ENCODE measurements at regions not wholly inside any gene's neighbourhood (a gene's known extent, or its start where the extent isn't known, plus 50 kb on each side); places are given as distances from the start of the nearest gene placed in this dataset.

DNA sequence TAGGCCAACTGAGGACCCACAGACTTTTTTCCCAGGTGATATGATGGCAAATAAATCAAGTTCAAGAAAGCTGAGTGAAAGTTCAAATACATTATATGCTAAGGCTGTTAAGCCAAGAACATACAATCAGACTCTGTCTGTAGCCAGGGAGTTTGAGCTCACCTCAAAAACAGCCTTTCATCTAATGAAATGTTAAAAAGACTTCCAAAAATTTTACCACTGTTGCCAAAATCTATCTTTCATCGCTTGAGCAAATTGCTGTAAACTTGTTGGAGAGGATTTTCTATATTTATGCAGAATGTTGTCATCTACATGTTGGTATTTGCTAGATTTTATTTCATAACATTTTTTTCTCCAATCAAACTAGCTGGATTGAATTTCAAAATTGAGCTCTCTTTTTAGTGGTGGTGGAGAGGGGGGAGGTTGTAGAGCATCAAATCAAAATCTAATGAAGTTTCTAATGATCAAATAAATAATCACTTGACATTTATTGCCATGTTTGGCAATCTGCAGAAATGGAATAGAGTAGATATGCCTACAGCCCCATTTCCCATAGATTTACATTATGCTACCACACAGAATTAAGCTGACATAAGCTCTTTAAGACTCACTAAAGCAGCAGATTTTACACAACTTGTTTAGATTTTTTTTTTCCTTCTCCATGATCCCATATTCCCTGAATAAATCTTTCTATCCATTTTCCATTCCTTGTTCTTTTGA, 828.9 kb upstream of the ZNF608 start:
- Histone ChIP-seq H3K27ac (ENCODE audit: low read depth in 2 of 2, low read length in 1 of 2) (no peak overlapping the region), H3K9me3 (ENCODE audit: control insufficient read depth in 2 of 2, insufficient read depth in 1 of 2, low read depth in 1 of 2, low read length in 1 of 2) (no peaks in the 10 kb centered on the region)
- 46 to 50% methylated on average over 1 of the region's 1 CpG for WGBS, 2 donors

DNA sequence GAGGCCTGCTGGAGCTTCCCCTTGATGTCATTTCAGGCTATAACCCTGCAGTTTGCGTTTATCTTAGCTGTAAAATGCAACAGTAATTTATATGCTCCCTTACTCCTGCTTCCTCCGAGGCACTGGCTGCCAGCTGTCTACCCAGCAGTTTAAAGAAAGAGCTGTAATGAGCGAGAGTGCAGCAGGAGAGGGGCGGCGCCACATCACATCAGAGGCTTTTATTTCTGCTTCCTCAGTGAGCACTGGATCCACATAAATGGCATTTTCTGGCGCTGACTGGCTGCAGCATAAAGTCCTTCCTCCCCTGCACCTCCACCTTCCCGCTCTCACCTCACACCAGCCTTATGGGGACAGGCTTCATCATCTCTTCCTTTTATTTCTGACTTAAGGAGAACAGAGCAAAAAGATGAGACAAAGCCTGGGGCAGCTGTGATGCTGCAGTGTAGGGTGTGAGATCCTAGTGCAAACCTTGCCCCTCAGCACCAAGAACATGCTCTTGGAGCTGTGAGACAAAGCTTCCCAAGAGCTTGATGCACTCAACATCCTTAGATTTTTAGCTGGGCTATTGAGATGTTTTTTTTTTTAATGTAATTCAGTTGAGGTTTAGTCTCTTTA, 829.6 kb upstream of the ZNF608 start:
- WGBS, 2 donors, result 31 to 37% methylated on average over 7 of the region's 7 CpGs

More for the DNA sequence above, 828.9 kb upstream of the ZNF608 start:
- H3K4me1 ChIP-seq (ENCODE audit: control insufficient read depth in 2 of 2, insufficient read depth in 2 of 2, low read length in 1 of 2), result no peaks in the 10 kb centered on the region
- no peak overlapping the region for H3K4me3 ChIP-seq (ENCODE audit: low read depth in 1 of 2, low read length in 2 of 2)
- H3K27me3 ChIP-seq (ENCODE audit: control insufficient read depth in 1 of 2, insufficient read depth in 2 of 2, low read length in 2 of 2), result no peaks in the 10 kb centered on the region
- no peaks in the 10 kb centered on the region for H3K36me3 ChIP-seq (ENCODE audit: control insufficient read depth in 2 of 2, insufficient read depth in 2 of 2, low read length in 1 of 2)

DNA sequence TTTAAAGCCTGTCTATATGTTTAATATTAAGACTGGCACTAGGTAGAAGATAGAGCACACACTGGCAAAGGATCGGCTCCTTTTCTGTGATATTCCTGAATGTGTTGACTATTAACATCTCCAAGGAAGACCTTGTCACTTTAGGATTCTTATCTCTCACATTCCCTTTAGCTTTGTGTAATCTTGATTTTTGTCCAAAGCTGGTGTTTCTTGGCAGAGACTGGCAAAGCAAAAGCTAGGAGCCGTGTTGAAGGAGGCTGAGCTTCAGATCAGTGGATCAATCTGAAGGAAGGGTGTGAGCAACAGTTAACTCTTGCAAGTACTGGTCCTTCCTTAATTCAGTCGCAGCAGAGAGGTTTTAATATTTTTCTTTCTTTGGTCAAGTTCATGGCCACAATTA, 830.4 kb upstream of the ZNF608 start:
- WGBS, 2 donors, result 54 to 59% methylated on average over 3 of the region's 3 CpGs
- H3K36me3 ChIP-seq (ENCODE audit: control insufficient read depth in 2 of 2, insufficient read depth in 2 of 2, low read length in 1 of 2), result no peaks in the 10 kb centered on the region

More for the DNA sequence above, 829.6 kb upstream of the ZNF608 start:
- H3K4me3 ChIP-seq (ENCODE audit: low read depth in 1 of 2, low read length in 2 of 2), result no peak overlapping the region
- H3K36me3 ChIP-seq (ENCODE audit: control insufficient read depth in 2 of 2, insufficient read depth in 2 of 2, low read length in 1 of 2), result no peaks in the 10 kb centered on the region
- no peaks in the 10 kb centered on the region for H3K4me1 ChIP-seq (ENCODE audit: control insufficient read depth in 2 of 2, insufficient read depth in 2 of 2, low read length in 1 of 2)
- no peaks in the 10 kb centered on the region for H3K27me3 ChIP-seq (ENCODE audit: control insufficient read depth in 1 of 2, insufficient read depth in 2 of 2, low read length in 2 of 2)
- no peaks in the 10 kb centered on the region for H3K9me3 ChIP-seq (ENCODE audit: control insufficient read depth in 2 of 2, insufficient read depth in 1 of 2, low read depth in 1 of 2, low read length in 1 of 2)
- H3K27ac ChIP-seq (ENCODE audit: low read depth in 2 of 2, low read length in 1 of 2), result no peak overlapping the region

DNA sequence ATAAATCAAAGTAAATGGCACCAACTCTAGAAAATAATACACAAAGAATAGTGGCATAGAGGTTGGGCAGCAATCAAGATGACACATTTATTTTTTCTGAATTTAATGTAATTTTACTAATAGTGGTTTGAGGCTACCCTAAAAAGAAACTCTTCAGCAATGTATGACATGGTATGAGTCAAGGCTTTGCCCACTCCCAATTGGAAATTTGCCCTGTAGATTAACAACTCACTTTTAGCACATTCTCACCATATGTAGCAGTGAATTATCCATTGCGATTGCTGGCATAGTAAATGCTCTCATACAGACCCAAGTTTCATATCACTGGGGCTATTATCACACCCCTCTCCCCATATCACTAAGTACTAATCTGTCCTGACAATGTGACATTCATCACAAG, 832.1 kb upstream of the ZNF608 start:
- Histone ChIP-seq H3K27me3 (ENCODE audit: control insufficient read depth in 1 of 2, insufficient read depth in 2 of 2, low read length in 2 of 2) (no peaks in the 10 kb centered on the region), H3K9me3 (ENCODE audit: control insufficient read depth in 2 of 2, insufficient read depth in 1 of 2, low read depth in 1 of 2, low read length in 1 of 2) (no peaks in the 10 kb centered on the region), H3K27ac (ENCODE audit: low read depth in 2 of 2, low read length in 1 of 2) (no peak overlapping the region), H3K4me3 (ENCODE audit: low read depth in 1 of 2, low read length in 2 of 2) (no peak overlapping the region), H3K4me1 (ENCODE audit: control insufficient read depth in 2 of 2, insufficient read depth in 2 of 2, low read length in 1 of 2) (peaks cover 0 to 2% of the 10 kb centered on the region in 2 donors), H3K36me3 (ENCODE audit: control insufficient read depth in 2 of 2, insufficient read depth in 2 of 2, low read length in 1 of 2) (no peaks in the 10 kb centered on the region)
- 59 to 94% methylated on average over 1 of the region's 1 CpG for WGBS, 2 donors

More for the DNA sequence above, 830.4 kb upstream of the ZNF608 start:
- Histone ChIP-seq H3K27ac (ENCODE audit: low read depth in 2 of 2, low read length in 1 of 2) (no peak overlapping the region), H3K27me3 (ENCODE audit: control insufficient read depth in 1 of 2, insufficient read depth in 2 of 2, low read length in 2 of 2) (no peaks in the 10 kb centered on the region), H3K4me1 (ENCODE audit: control insufficient read depth in 2 of 2, insufficient read depth in 2 of 2, low read length in 1 of 2) (no peaks in the 10 kb centered on the region), H3K9me3 (ENCODE audit: control insufficient read depth in 2 of 2, insufficient read depth in 1 of 2, low read depth in 1 of 2, low read length in 1 of 2) (no peaks in the 10 kb centered on the region), H3K4me3 (ENCODE audit: low read depth in 1 of 2, low read length in 2 of 2) (no peak overlapping the region)

- Histone ChIP-seq H3K9me3 (ENCODE audit: control insufficient read depth in 2 of 2, insufficient read depth in 1 of 2, low read depth in 1 of 2, low read length in 1 of 2) (no peaks in the 10 kb centered on the region), H3K4me1 (ENCODE audit: control insufficient read depth in 2 of 2, insufficient read depth in 2 of 2, low read length in 1 of 2) (peaks cover 0 to 2% of the 10 kb centered on the region in 2 donors), H3K4me3 (ENCODE audit: low read depth in 1 of 2, low read length in 2 of 2) (no peak overlapping the region), H3K27ac (ENCODE audit: low read depth in 2 of 2, low read length in 1 of 2) (no peak overlapping the region), H3K36me3 (ENCODE audit: control insufficient read depth in 2 of 2, insufficient read depth in 2 of 2, low read length in 1 of 2) (no peaks in the 10 kb centered on the region), H3K27me3 (ENCODE audit: control insufficient read depth in 1 of 2, insufficient read depth in 2 of 2, low read length in 2 of 2) (no peaks in the 10 kb centered on the region)
- WGBS, 2 donors, result 78 to 85% methylated on average over 5 of the region's 5 CpGs
These were observed 832.7 kb upstream of the ZNF608 start for GRCh38 chr5:125579182-125579581.

- Histone ChIP-seq H3K27ac (ENCODE audit: low read depth in 2 of 2, low read length in 1 of 2) (no peak overlapping the region), H3K4me1 (ENCODE audit: control insufficient read depth in 2 of 2, insufficient read depth in 2 of 2, low read length in 1 of 2) (peaks cover 0 to 2% of the 10 kb centered on the region in 2 donors), H3K36me3 (ENCODE audit: control insufficient read depth in 2 of 2, insufficient read depth in 2 of 2, low read length in 1 of 2) (no peaks in the 10 kb centered on the region), H3K4me3 (ENCODE audit: low read depth in 1 of 2, low read length in 2 of 2) (no peak overlapping the region), H3K9me3 (ENCODE audit: control insufficient read depth in 2 of 2, insufficient read depth in 1 of 2, low read depth in 1 of 2, low read length in 1 of 2) (no peaks in the 10 kb centered on the region), H3K27me3 (ENCODE audit: control insufficient read depth in 1 of 2, insufficient read depth in 2 of 2, low read length in 2 of 2) (no peaks in the 10 kb centered on the region)
These were observed 834.9 kb upstream of the ZNF608 start for GRCh38 chr5:125581311-125581710.

GRCh38 chr5:125582352-125582751, 835.9 kb upstream of the ZNF608 start:
- Histone ChIP-seq H3K27ac (ENCODE audit: low read depth in 2 of 2, low read length in 1 of 2) (no peak overlapping the region), H3K4me1 (ENCODE audit: control insufficient read depth in 2 of 2, insufficient read depth in 2 of 2, low read length in 1 of 2) (peaks cover 0 to 2% of the 10 kb centered on the region in 2 donors), H3K4me3 (ENCODE audit: low read depth in 1 of 2, low read length in 2 of 2) (no peak overlapping the region), H3K9me3 (ENCODE audit: control insufficient read depth in 2 of 2, insufficient read depth in 1 of 2, low read depth in 1 of 2, low read length in 1 of 2) (no peaks in the 10 kb centered on the region), H3K36me3 (ENCODE audit: control insufficient read depth in 2 of 2, insufficient read depth in 2 of 2, low read length in 1 of 2) (no peaks in the 10 kb centered on the region), H3K27me3 (ENCODE audit: control insufficient read depth in 1 of 2, insufficient read depth in 2 of 2, low read length in 2 of 2) (no peaks in the 10 kb centered on the region)
- 37 to 42% methylated on average over 1 of the region's 1 CpG for WGBS, 2 donors

- Histone ChIP-seq H3K9me3 (ENCODE audit: control insufficient read depth in 2 of 2, insufficient read depth in 1 of 2, low read depth in 1 of 2, low read length in 1 of 2) (no peaks in the 10 kb centered on the region), H3K27ac (ENCODE audit: low read depth in 2 of 2, low read length in 1 of 2) (peak overlapping the region in 1 of 2 donors; percentile 25), H3K4me1 (ENCODE audit: control insufficient read depth in 2 of 2, insufficient read depth in 2 of 2, low read length in 1 of 2) (peaks cover 0 to 2% of the 10 kb centered on the region in 2 donors), H3K4me3 (ENCODE audit: low read depth in 1 of 2, low read length in 2 of 2) (no peak overlapping the region), H3K27me3 (ENCODE audit: control insufficient read depth in 1 of 2, insufficient read depth in 2 of 2, low read length in 2 of 2) (no peaks in the 10 kb centered on the region), H3K36me3 (ENCODE audit: control insufficient read depth in 2 of 2, insufficient read depth in 2 of 2, low read length in 1 of 2) (no peaks in the 10 kb centered on the region)
- 43 to 55% methylated on average over 11 of the region's 11 CpGs for WGBS, 2 donors
These were observed 837.1 kb upstream of the ZNF608 start for GRCh38 chr5:125583321-125584139.

- Histone ChIP-seq H3K4me3 (ENCODE audit: low read depth in 1 of 2, low read length in 2 of 2) (no peak overlapping the region), H3K9me3 (ENCODE audit: control insufficient read depth in 2 of 2, insufficient read depth in 1 of 2, low read depth in 1 of 2, low read length in 1 of 2) (no peaks in the 10 kb centered on the region), H3K27ac (ENCODE audit: low read depth in 2 of 2, low read length in 1 of 2) (peak overlapping the region in 1 of 2 donors; percentile 25), H3K27me3 (ENCODE audit: control insufficient read depth in 1 of 2, insufficient read depth in 2 of 2, low read length in 2 of 2) (no peaks in the 10 kb centered on the region), H3K4me1 (ENCODE audit: control insufficient read depth in 2 of 2, insufficient read depth in 2 of 2, low read length in 1 of 2) (peaks cover 0 to 2% of the 10 kb centered on the region in 2 donors), H3K36me3 (ENCODE audit: control insufficient read depth in 2 of 2, insufficient read depth in 2 of 2, low read length in 1 of 2) (no peaks in the 10 kb centered on the region)
- 29 to 47% methylated on average over 3 of the region's 3 CpGs for WGBS, 2 donors
These were observed 837.7 kb upstream of the ZNF608 start for GRCh38 chr5:125584140-125584520.

Measured in esophagus (tissue), 2 donors.